HG02970 (cell line): ENCODE measurements at regions not wholly inside any gene's neighbourhood (a gene's known extent, or its start where the extent isn't known, plus 50 kb on each side); places are given as distances from the start of the nearest gene placed in this dataset.
A peak's percentile ranks its signal among the peaks of the same experiment; 100 is the strongest.
"Not testable (repeated sequence)": the region's sequence is repeated elsewhere in the genome, so short reads cannot be mapped to it uniquely, and the experiment has no call there.

ENCODE experiments used
- ATAC-seq: cut with Tn5 transposase; IDR thresholded peaks from one replicate; pipeline ENCODE4 v1.9.1; 2021; ENCODE audit warnings: mild to moderate bottlenecking, moderate library complexity, moderate number of reproducible peaks; ENCODE audit not compliant: unreplicated experiment, low FRiP score

DNA sequence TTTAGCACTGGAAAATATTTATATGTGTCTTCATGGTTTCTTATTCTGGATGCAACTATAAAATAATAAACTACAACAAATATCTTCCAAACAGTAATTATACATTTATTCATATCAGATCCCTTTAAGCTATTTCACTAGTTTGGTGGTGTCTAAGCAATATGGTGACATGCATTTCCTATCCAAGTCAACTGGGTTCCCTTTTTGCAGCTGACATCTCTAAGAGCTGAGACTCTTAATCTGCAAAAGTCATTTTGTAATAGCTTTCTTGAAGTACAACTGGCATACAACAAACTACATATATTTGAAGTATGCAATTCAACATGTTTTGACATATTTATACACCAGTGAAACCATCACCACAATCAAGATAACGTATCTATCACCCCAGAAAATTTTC, 59.9 kb upstream of the SLC1A4 start:
- no peak for ATAC-seq

DNA sequence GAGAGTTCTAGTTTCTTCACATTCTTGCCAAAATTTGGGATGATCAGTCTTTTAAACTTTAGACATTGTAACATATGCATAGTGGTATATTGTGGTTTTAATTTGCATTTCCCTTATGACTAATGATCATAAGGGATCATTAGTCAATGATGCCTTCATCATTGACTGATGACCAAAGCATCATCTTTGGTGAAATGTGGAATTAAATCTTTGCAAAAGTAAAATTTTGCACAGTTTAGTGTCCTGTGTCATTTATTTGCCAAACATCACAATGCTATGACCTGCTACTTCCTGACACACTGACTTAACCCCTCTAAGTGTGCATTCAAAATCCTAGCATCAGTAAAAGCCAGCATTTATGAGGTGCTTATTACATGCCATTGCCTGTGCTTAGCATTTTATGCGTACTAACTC, 58.9 kb upstream of the SLC1A4 start:
- ATAC-seq = no peak

DNA sequence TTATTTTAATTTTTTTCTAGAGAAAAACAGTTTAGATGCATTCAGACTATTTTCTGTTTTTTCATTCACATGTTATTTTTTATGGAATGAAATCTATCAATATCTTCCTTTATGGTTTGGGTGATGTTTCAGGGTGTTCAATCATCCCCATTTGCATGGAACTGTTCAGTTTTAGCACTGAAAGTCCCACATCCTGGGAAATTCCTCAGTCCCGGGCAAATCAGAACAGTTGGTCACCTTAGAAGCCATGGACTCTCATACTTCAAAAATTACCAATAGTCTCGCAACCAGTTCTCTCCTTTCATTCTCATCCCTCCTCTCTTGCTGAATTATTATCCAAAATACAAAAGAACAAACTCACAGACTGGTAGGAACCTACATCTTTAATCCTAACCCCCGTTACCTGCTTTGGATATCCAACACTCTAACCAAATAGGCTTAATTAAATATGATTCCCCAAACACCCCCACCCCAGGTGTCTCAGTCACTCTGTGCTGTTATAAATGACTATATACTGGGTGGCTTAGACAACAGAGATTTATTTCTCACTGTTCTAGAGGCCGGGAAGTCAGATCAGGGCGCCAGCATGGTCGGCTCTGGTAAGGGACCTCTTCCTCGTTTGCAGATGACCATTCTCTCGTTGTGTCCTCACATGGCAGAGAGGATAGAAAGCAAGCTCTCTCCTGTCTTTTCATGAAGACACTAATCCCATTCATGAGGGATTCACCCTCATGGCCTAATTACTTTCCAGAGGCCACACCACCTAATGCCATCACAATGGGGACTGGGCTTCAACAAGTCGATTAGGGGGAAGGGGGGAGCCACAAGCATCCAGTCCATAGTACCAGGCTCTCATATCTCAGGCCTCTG, 57.7 kb upstream of the SLC1A4 start:
- ATAC-seq = no peak

DNA sequence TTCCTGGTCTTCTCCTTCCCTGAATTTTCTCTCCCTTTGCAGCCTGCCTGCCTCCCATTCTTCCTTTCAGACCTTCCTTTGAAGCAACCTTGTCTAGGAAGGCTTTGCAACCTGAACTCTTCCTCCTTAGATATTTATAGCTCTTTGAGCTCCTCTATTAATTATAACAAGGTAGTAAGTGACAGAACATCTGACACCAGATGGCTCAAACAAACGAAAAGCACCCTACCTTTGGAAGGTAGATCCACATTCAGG, 57.2 kb upstream of the SLC1A4 start:
- no peak for ATAC-seq

DNA sequence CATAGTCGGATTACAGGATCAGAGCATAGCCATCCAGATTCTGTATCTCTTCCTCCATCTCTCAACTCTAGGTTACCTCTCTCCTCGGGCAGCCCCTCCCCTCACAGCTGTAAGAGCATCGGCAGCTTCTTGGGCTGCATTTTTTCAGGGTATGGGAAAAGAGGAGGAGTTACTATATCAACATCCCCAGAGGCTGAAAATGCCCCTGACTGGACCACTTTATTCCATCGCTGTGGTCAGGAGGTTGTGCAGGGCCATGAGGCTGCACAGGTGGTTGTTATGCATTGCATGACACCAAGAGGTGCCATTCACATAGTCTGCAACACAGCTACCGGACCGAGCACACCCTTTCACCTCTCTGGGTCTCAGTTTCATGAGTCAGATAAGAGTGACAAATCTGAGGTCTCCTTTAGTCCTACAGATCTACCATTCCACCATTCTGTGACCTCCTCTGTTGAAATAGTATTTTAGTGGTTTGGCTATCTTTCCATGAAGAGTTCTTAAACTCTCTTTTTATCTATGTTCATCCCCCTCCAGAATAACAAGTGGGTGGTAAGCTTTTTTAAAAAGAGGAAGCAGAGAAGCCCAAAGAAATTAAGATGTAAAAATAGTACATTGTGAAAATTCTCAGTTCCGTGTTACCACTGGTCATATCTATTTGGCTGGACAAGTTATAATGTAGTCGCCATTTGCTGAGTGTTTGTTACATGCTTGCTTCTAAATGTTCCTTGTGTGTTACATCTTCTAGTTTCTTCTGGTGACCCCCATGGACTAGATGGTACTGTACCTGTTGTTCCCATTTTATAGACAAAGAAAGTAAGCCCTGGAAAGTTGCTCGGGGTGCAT, 56.6 kb upstream of the SLC1A4 start:
- ATAC-seq = peak; percentile 85

DNA sequence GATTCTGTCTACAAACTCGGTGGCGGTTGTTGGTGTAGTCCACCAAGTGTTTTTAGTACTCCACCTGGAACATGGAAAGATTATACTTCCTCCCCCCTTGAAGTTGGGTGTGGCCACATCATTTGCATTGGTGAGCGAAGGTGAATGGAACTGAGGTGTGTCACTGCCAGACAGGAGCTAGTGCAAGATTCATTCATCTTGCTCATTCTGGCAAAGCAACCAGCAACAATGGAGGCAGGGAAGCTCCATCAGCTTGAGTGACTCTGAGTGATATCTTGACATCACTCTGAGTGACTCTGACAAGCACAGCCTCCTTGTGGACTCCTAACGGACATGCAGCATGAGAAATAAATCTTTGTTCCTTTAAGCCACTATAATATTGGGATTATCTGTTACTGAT, 54.7 kb upstream of the SLC1A4 start:
- ATAC-seq = no peak

DNA sequence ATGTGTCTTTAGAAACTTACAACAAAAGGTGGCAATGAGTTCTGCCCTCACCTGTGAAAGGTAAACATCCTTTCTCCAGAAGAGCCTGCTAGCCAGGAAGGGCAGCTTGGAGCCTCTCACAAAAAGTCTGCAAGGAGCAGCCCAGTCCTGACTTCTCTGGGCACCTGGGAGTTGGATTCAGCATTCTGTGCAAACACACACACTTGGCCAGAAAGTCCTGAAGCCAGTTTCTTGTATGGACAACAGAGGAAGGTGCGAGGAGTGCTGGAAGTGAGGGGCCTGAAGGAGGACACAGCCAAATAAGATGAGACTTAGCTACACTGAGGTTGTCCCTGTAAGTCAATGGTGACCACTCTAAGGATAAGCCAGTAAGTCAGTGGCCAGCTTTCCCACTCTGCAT, 52.4 kb upstream of the SLC1A4 start:
- no peak for ATAC-seq

DNA sequence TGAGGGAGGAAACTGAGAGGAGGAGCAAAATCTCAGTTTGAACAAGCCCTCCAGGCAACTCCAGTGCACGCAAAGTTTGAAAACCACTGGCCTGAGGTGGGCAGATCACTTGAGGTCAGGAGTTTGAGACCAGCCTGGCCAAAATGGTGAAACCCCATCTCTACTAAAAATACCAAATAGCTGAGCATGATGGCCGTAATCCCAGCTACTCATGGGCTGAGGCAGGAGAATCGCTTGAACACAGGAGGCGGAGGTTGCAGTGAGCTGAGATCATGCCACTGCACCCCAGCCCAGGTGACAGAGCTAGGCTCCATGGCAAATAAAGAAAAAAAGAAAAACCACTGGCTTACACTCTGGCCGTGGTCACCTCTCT, 51.9 kb upstream of the SLC1A4 start:
- ATAC-seq = not testable (repeated sequence)

DNA sequence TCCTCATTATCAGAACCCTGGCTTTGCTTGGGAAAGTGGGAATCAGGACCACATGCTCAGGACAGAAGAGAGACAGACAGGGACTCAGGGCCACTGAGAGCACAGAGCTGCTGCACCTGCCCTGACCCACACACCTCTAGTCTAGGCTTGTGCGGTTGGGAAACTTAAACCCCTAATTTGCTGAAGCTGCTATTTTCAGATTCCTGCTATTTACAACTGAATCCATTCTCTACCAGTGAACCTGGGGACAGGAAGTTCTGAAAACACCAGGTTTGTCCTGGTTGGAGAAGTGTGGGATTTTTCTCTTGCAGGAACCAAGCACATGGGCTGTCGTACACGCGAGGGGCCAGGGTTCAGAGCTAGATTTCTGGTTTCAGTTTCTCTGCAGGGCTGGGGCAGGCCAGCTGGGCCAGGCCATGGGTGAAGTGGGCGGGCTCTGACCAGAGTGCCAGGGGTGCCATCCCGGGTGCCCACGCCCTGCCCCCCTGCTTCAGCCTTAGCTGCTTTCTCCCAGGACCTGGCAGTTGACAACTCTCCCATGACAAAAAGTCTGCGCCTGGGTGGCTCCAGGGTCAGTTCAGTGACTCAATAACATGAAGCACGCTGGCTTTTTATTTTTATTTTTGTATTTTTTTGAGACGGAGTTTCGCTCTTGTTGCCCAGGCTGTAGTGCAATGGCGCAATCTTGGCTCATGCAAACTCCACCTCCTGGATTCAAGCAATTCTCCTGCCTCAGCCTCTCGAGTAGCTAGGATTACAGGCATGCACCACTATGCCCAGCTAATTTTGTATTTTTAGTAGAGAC, 51.3 kb upstream of the SLC1A4 start:
- ATAC-seq = no peak

DNA sequence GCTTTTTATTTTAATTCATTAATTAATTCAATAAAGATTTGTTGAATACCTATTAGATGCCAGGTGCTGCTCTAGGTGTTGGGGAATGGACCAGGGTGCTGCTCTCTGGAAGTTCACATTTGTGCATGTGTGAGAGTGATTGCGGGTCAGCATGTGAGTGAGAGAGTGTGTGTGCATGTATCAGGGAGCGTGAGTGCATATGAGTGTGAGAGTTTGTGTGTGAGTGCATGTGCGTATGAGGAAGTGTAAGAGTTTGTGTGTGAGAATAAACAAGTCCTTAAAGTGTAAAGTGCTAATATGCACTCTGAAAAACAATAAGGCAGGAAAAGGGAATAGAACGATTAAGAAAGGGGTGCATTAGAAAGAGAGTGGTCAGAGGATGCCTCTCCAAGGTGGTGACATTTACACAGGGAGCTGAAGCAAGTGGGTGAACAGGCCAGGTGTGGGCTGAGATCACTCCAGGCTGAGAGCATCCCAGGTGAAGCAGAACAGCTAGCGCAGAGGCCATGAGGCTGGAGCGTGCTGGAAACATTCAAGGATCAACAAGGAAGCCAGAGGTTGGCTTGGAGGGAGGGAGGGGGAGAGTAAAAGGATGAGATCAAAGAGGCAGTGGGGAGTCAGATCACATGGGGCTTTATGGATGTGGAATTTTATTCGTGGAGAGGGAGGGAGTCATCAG, 50.5 kb upstream of the SLC1A4 start:
- ATAC-seq = no peak

DNA sequence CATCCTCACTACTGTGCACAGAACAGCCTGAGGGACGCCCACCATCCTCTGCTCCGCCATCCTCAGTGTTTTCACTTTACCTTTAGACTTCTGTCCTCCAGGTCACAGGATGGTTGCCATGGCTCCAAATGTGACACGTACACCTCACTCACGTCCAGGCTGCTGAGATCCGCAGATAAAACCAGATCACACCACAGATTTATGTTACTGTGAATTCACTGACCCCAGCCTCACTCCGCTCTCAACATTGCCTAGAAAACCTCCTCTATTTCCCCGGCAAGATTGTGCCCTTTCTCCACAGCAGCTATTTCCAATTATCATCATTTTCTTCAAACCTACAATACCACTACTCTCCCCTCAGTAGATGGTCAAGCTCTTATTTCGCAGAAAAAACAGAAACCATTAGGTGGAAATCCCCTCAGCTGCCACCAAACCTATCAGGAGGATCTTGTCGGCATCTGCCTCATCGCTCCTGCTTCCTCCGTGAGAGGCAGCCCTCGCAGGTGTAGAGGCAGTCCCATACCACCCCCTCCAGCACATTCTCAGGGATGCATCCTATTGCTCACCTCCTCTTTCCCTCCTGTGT, 49.8 kb upstream of the SLC1A4 start:
- ATAC-seq = peak; percentile 45
